Thoracic aorta (tissue), 2 donors: ENCODE measurements at regions not wholly inside any gene's neighbourhood (a gene's known extent, or its start where the extent isn't known, plus 50 kb on each side); places are given as distances from the start of the nearest gene placed in this dataset.
"Not testable (repeated sequence)": the region's sequence is repeated elsewhere in the genome, so short reads cannot be mapped to it uniquely, and the experiment has no call there.

Experiments used
- ATAC-seq: fragments of 150-250 bp; one replicate; pipeline ENCODE4 v1.8.0; 2017; ENCODE audit warnings: low read depth; ENCODE audit not compliant: insufficient number of reproducible peaks, low FRiP score
- DNase-seq: peaks from one replicate; pipeline ENCODE4 v3.0.0-alpha.2; 2020; ENCODE audit warnings: low spot score
- H3K27ac ChIP-seq, 2 donors: fragments of 200-600 bp; sonication (generic); 1 replicate in 1 of 2; 2 replicates in 1 of 2; pipeline ENCODE4 v1.5.1; 2016; ENCODE audit warnings: mild to moderate bottlenecking in 2 of 2, moderate library complexity in 2 of 2
- H3K27me3 ChIP-seq: fragments of 200-600 bp; sonication (generic); replicated peaks from 2 replicates; pipeline ENCODE4 v1.6.0; 2016; ENCODE audit warnings: mild to moderate bottlenecking; ENCODE audit not compliant: insufficient read depth
- H3K36me3 ChIP-seq: fragments of 200-600 bp; sonication (generic); one replicate; pipeline ENCODE4 v1.5.1; 2016
- H3K4me1 ChIP-seq, 2 donors: fragments of 200-600 bp; sonication (generic); 1 replicate in 1 of 2; 2 replicates in 1 of 2; pipeline versions ENCODE4 v1.5.1 to v1.6.0; 2016; ENCODE audit warnings: low read depth in 2 of 2, mild to moderate bottlenecking in 1 of 2; ENCODE audit not compliant: control insufficient read depth in 1 of 2
- H3K4me3 ChIP-seq: fragments of 200-600 bp; sonication (generic); 2 replicates; pipeline ENCODE4 v1.5.1; 2016; ENCODE audit warnings: mild to moderate bottlenecking
- H3K9me3 ChIP-seq: fragments of 200-600 bp; sonication (generic); 2 replicates; pipeline ENCODE4 v1.5.1; 2016
- TF ChIP-seq, protein P1 (sequence below): fragments of 200-600 bp; sonication (generic); IDR thresholded peaks from one replicate; pipeline ENCODE4 v1.5.1; 2019; ENCODE audit warnings: antibody characterized with exemption

GRCh38 chr2:18267501-18267900, 293.0 kb downstream of the RDH14 start:
- no peak for ATAC-seq
- H3K27ac ChIP-seq: no peak overlapping the region
- no peak for DNase-seq
- H3K4me1 ChIP-seq: peaks cover 4 to 33% of the 10 kb centered on the region in 2 donors
- no peaks in the 10 kb centered on the region for H3K9me3 ChIP-seq
- TF ChIP-seq, protein P1, sequence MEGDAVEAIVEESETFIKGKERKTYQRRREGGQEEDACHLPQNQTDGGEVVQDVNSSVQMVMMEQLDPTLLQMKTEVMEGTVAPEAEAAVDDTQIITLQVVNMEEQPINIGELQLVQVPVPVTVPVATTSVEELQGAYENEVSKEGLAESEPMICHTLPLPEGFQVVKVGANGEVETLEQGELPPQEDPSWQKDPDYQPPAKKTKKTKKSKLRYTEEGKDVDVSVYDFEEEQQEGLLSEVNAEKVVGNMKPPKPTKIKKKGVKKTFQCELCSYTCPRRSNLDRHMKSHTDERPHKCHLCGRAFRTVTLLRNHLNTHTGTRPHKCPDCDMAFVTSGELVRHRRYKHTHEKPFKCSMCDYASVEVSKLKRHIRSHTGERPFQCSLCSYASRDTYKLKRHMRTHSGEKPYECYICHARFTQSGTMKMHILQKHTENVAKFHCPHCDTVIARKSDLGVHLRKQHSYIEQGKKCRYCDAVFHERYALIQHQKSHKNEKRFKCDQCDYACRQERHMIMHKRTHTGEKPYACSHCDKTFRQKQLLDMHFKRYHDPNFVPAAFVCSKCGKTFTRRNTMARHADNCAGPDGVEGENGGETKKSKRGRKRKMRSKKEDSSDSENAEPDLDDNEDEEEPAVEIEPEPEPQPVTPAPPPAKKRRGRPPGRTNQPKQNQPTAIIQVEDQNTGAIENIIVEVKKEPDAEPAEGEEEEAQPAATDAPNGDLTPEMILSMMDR: no peak
- H3K36me3 ChIP-seq: no peaks in the 10 kb centered on the region
- no peaks in the 10 kb centered on the region for H3K27me3 ChIP-seq
- H3K4me3 ChIP-seq: no peak overlapping the region

DNA sequence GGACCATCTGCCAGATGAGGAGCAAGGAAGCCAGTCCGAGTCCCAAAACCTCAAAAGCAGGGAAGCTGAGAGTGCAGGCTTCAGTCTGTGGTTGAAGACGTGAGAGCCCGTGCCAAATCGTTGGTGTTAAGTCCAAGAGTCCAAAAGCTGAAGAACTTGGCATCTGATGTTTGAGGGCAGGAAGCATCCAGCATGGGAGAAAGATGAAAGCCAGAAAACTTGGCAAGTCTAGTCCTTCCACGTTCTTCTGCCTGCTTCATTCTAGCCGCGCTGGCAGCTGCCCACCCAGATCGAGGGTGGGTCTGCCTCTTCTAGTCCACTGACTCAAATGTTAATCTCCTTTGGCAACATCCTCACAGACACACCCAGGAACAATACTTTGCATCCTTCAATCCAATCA, 293.8 kb downstream of the RDH14 start:
- H3K4me1 ChIP-seq: peaks cover 4 to 25% of the 10 kb centered on the region in 2 donors
- ATAC-seq, H3K9me3 ChIP-seq, H3K27me3 ChIP-seq, H3K36me3 ChIP-seq, DNase-seq, H3K4me3 ChIP-seq, H3K27ac ChIP-seq: not testable (repeated sequence)

DNA sequence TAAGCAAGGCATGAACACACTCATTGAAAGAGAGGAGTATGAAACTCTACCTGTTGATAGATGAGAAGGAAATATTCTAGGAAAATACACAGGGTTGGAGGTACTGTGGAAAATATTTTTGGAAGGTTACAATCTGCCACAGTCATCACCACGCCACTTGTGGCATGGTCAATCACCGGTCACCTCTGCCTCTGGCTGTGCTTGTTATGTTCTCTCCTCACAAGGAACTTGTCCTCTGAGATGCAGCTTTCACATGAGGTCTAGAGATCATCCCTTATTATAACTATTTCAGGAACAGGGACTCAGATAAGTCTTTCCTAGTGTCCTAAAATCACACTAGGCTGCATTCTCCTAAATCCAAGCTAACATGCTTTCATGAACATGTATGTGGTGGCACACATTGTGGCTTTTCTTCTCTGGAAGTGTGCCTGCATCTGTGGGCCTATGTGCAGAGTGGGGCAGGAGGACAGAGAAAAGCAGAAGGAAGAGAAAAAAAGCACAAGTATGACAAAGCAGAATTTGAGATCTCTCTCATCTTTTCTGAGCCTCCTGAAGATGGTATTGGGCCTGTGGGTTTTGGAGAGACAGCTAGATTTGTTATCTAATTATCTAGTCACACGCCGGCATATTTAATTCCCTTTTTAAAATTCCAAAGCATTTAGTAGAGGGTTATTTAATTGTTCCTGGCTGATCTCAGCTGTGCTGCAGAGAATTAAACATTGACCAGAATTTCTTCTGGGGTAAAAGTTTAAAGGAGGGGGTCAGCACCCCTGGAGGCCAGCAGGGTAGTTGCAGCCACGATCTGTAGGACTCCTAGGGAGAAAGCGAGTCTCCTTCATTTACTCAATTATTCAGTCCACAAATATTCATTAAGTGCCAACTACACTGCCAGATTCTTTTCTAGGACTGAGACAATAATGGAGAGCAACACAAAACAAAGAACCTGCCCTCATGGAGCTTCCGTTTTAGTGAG, 294.6 kb downstream of the RDH14 start:
- DNase-seq (no peak), ATAC-seq (no peak)
- Histone ChIP-seq H3K4me3 (no peak overlapping the region), H3K36me3 (no peaks in the 10 kb centered on the region), H3K4me1 (peaks cover 4 to 22% of the 10 kb centered on the region in 2 donors), H3K9me3 (no peaks in the 10 kb centered on the region), H3K27me3 (no peaks in the 10 kb centered on the region), H3K27ac (no peak overlapping the region)
- TF ChIP-seq, protein P1: no peak

- Histone ChIP-seq H3K27me3 (no peaks in the 10 kb centered on the region), H3K4me1 (peaks cover 0 to 22% of the 10 kb centered on the region in 2 donors), H3K36me3 (no peaks in the 10 kb centered on the region), H3K9me3 (no peaks in the 10 kb centered on the region), H3K27ac (no peak overlapping the region), H3K4me3 (peak overlapping the region; percentile 3)
- no peak for ATAC-seq
- DNase-seq: no peak
- TF ChIP-seq, protein P1: no peak
Measured at GRCh38 chr2:18262601-18263000, 297.9 kb downstream of the RDH14 start.

DNA sequence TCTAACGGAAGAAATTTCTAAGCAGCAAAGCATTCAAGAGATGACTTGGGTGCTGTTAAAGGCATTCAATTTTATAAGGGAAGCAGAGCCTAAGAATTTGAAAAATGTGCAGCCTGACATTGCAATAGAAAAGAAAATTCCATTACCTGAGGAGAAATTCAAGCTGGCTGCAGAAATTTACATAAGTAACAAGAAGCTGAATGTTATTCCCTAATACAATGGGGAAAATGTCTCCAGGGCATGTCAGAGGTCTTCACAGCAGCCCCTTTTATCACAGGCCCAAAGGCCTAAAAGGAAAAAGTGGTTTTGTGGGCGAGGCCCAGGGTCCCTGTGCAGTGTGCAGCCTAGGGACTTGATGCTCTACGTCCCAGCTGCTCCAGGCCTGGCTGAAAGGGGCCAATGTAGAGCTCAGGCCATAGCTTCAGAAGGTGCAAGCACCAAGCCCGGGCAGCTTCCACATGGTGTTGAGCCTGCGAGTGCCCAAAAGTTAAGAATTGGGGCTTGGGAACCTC, 306.7 kb downstream of the RDH14 start:
- Histone ChIP-seq H3K36me3 (no peaks in the 10 kb centered on the region), H3K9me3 (no peaks in the 10 kb centered on the region), H3K27me3 (no peaks in the 10 kb centered on the region), H3K27ac (no peak overlapping the region), H3K4me3 (no peak overlapping the region), H3K4me1 (no peaks in the 10 kb centered on the region)
- ATAC-seq: no peak
- DNase-seq: no peak
- TF ChIP-seq, protein P1: no peak
